HUDEP-2 (cell line): ENCODE measurements at regions not wholly inside any gene's neighbourhood (a gene's known extent, or its start where the extent isn't known, plus 50 kb on each side); places are given as distances from the start of the nearest gene placed in this dataset.
"Not testable (repeated sequence)": the region's sequence is repeated elsewhere in the genome, so short reads cannot be mapped to it uniquely, and the experiment has no call there.

Experiments used
- DNase-seq, 76 experiments: peaks; one replicate each; lab custom pipeline; 2025; ENCODE audit not compliant: unreplicated experiment in 76 of 76; lab: John Stamatoyannopoulos, UW

DNA sequence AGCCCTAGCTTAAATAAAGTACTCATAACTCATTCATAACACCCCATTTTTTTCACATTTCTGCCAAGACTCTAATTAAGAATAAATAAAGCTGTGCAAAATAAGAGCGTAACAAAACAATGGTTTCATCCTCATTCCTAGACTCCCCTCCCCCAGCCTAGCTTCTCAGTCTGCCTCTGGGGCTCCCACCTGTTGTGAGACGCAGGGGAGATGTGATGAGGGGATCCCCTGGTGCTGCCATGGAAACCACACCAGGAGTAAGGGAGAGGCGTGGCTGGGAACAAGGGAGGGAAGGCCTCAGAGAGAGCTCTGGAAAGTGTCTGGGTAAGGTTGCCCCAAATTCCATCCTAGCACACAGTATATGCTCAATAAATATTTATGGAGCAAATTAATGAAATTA is 93.3 kb upstream of the USP29 start:
- no peak for DNase-seq

DNA sequence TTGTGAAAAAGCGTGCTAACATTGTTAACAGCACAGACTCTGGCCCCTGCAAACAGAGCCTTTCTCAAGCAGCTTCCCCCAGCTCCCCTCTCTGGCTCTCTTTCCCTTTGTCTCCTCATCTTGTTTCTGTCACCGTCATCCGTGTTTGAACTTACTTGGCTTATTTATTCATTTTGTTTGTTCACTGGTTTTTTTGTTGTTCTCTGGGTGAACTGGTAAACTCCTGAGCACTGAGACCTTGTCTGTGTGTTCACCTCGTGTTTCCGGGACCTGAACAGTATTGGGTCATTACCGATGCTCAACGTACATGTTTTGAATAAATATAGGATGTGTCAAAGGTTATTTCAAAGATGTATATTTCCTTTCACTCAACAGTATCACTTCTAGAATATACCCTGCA is 92.4 kb upstream of the USP29 start:
- no peak for DNase-seq

DNA sequence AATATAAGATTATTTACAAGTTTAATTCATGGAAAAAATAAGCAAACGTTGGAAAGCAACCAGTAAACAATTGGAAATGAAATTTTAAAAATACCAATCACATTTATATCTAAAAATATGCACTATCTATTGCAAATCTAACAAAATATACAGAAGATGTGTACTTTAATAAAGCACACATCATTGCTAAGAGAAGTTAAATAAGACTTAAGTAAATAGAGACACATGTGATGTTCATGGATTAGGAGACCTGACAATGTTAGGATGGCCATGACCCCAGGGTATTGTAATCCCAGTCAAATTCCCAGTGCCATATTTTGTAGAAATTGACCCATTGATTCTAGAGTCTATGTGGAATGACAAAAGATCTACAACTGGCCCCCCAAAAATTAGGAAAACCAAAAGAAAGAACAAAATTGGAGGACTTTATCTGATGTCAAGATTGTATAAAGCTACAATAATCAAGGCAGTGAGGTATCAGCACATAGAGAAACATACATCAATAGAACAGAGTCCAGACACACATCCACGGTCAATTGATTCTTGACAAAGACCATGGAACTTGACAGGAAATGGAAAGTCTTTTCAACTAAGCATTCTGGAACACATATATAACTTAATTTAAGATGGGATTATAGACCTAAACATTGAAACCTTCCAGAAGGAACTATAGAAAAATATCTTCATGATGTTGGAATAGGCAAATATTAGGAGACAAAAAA is 90.8 kb upstream of the USP29 start:
- no peak for DNase-seq

DNA sequence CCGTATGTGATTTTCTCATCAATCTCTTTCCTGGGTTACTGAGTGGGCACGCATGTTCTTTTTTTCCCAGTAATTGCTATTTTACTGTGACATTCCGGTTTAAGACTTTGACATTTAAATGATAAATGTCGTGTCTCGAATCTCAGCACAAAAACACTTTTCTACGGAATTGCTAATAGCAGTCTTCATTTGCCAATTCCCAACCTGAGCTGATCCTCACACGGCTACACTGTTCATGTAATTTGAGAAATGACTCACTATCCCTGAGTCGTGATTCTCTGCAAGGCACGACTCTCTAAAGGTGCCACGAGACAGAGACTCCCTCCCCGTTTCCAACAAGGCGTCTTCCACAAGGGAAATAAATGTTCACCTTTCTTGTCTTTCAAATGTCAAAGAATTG is 88.7 kb upstream of the USP29 start:
- DNase-seq, result no peak

DNA sequence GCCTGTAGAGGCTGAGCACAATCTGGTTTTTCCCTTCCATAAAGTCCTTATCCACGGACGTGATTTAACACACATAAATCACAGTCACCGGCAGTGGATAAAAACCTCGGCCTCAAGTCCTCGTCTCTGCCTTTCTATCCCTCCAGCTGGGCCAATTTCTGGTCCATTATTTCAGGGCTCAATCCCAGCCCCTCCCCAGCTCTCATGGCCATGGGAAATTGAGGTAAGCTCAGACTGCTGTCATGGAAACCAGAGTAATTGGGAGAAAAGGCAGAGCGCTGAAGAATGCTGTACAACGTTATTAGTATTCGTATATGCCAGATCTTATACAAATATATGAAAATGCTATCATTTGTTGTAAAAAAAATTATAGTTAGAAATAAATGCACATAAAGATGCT is 86.2 kb upstream of the USP29 start:
- DNase-seq, result no peak

DNA sequence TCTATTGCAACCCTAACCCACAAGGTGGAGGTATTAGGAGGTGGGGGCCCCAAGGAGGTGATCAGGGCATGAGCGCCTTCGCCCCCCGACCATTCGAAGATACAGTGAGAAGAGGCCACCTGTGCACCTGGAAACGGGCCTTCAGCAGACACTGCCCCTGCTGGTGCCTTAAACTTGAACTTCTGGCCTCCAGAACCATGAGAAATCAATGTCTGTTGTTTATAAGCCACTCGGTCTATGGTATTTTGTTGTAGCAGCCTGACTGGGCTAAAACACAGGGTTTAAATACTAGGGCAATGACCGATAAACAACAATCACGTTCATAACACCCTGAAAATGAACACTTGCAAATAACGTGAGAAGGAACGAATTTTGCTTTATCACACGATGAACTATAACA is 85.2 kb upstream of the USP29 start:
- DNase-seq, result no peak

DNA sequence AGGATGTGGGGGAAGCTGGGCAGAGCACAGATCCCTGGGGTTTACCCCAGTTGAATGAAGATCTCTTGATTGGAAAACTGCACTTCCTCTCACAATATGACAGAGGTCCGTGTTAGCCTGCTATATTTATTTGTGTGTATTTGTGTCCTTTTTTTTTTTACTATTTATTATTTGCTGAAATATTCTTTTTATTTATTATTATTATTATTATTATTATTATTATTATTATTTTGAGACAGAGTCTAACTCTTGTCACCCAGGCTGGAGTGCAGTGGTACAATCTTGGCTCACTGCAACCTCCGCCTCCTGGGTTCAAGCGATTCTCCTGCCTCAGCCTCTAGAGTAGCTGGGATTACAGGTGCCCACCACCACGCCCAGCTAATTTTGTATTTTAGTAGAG is 84.0 kb upstream of the USP29 start:
- DNase-seq, result not testable (repeated sequence)

DNA sequence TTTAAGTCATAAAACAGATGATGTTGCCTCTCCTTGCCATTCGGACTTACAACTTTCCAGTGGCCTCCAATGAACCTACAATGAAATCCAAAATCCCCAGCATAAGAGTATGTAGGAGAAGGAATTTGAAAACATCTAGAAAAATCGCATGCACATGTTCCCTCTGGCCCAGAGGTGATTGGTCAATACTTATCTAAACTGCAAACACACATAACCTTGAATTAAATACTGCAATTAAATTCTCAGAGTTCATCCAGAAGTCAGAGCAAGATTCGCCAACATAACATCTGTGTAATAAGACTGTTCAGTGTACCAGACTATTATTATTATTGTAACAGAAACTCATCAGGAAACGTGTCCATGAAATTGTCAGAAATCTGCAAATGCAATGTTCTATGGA is 82.2 kb upstream of the USP29 start:
- no peak for DNase-seq

DNA sequence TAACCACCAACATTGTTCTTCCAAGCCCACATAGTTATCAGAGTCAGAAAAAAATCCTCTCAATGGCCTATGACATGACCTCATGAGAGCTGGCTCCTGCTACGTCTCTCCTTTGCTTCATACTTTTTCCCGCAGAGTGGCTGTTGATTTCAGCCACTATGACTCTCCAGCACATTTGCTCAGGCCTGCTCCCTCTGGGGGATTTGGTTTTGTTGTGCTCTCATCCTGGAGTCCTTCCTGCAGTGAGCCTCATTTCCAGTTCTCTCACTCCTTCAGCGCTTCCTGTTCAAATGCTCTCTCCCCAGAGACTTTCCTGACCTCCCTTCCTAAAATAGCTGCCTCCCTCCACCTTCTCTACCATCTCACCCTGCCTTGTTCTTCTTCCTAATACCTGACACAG is 72.0 kb upstream of the USP29 start:
- DNase-seq, result no peak

DNA sequence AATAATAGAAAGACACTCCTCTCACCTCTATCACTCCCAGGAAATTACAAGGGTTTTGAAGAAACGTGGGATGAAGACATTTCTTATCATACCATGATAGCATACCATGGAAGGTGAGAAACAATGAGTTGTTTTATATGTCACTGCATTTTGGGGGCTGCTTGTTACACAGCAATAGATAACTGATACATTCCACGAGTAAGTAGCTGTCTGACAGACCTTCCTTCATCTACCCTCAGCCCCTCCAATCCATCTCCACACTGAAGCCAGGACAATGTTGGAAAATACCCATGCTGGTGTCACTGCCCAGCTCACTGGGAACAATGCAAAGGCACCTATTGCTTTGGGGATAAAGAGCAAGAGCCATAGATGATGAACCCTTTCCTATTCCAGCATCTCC is 68.9 kb upstream of the USP29 start:
- DNase-seq, result no peak

DNA sequence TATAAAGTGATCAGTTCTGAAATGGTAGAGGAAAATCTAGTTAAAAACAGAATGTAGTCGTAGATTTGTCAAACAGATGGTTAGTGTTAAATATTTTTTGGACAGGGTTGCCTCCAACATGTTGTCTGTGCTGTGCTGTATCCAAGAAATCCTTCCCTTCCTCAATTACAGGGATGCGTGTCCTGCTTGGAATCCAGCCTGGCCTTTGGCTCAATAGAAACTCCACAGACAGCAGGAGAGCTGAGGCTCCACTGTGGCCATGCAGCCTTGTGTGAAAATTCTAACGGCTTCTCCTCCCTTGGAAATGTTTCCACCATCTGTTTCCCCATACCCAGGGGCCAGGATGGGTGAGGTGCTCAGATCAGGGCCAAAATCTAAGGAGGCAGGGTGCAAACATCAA is 67.7 kb upstream of the USP29 start:
- DNase-seq, result no peak

DNA sequence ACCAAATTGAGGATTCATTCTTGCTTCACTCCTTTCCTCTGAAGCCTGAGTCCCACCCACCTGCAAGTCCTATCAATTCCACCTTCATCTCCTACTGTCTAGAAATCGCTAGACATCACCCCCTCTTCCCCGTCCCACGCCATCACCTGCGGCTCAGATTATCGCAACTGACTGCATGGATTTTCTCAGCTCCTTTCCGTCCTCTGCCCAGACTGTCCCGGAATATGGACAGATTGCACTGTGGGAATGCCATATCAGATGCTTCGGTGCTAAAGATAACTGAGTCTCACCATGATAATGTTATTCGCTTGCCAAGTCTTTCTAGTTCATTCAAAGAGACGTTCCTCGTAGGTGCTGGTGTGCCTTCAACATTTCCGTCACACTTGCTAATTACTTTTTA is 66.4 kb upstream of the USP29 start:
- DNase-seq, result no peak

DNA sequence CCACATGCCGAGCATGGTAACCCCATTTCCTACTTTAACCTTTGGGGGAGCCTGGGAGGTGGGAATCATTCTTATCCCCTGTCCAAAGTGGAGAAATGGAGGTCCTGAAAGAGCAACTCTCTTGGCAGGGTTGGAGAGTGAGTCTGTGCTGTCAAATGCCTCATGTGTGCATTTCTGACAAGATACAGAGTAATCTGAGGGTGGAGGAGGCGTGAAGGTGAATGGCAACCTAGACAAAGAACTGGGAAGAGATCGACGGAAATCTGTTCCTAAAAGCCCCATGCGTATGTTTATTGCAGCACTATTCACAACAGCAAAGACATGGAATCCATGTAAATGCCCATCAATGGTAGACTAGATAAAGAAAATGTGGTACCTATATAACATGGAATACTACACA is 63.8 kb upstream of the USP29 start:
- DNase-seq, result no peak

DNA sequence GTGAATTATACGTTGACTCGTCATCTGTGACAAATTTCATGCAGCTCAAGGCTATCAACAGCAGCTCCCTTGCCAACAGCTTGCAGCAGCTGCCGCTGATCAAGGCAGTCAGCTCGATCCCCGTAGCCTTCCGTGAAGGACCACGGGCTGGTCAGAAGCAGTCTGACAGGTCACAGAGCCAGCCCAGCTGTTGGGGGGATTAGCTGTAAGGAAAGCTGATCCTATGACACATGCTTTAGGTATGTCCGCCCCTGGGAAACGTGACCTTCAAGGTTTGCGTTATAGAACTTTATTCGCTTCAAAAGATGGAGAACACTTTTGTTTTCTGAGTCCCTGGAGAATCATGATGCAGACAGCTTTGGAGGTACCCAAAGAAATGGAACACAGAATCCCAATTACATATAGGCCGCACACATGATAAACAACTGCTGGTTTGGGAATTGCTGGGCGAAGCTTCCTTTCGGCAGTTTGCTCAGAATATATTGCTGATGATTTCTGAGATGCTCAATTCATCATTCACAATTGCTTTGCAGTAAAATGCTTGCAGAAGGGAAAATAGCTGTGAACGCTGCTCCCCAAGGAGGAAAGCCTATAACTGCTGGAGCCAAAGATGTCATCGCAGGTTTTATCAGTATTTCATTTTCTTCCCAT is 62.6 kb upstream of the USP29 start:
- no peak for DNase-seq

DNA sequence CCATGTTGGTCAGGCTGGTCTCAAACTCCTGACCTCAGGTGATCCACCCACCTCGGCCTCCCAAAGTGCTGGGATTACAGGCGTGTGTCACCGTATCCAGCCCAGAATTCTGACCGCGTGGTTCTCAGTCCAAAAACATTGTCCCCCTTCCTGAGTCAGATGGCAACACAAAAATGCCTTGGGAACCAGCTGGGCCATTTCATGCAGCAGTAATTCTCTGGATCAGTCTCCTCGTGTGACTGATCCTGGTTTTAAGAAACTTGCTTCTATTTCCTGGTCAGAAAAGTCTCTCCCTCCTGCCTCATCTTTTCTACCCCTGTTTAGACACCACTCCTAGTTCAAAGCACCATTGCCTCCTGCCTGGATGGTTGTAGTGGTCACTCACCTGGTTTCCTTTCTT is 60.9 kb upstream of the USP29 start:
- DNase-seq, result no peak

DNA sequence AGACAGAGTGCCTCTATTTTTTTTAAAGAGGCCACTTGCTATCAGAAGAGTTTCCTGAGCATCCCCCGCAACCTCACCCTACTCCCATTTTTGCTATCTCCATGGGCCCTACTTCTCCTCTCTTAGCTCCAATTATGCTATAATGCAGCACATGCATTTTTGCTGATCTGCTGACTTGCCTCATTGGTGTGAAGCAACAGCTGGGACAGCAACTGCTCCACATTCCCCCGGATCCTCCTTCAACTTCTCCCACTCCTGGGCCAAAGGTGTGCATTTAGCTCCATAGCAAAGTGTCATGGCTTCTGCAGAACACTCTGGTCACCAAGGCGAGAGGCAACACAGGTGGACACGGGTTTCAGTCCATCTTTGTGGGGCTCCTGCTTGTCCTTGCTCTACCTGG is 56.7 kb upstream of the USP29 start:
- DNase-seq, result no peak

DNA sequence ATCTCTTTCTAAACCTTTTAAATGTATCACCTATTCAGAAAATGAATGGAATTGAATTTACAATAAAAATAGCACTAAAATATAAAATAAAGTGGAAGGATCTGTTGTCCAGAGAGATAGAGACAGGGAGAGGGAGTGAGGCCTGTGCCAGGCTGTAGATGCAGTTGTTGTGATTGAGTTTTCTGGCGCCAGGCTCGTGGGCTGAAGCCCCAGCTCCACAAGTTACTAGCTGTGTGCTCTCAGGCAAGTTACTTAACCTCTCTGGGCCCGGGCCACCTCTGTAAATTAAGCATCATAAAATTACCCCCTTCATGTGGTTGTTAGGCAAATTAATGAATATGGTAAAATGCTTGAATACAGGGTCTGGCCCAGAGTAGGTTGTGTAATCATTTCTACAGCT is 52.3 kb upstream of the USP29 start:
- DNase-seq, result no peak

DNA sequence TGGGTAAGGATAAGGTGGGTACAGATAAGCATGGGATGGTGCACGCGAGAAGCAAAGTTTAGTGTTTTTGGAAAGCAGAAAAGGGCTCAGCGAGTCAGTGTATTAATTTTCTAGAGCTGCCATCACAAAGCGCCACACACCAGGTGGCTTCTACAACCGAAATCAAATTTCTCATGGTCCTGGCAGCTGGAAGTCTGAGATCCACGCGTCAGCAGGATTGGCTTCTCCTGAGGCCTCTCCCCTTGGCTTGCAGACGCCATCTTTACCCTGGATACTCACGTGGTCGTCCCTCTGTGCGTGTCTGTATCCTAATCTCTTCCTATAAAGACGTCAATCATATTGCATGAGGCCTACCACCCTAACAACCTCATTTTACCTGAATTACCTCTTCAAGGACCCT is 51.5 kb upstream of the USP29 start:
- no peak for DNase-seq

DNA sequence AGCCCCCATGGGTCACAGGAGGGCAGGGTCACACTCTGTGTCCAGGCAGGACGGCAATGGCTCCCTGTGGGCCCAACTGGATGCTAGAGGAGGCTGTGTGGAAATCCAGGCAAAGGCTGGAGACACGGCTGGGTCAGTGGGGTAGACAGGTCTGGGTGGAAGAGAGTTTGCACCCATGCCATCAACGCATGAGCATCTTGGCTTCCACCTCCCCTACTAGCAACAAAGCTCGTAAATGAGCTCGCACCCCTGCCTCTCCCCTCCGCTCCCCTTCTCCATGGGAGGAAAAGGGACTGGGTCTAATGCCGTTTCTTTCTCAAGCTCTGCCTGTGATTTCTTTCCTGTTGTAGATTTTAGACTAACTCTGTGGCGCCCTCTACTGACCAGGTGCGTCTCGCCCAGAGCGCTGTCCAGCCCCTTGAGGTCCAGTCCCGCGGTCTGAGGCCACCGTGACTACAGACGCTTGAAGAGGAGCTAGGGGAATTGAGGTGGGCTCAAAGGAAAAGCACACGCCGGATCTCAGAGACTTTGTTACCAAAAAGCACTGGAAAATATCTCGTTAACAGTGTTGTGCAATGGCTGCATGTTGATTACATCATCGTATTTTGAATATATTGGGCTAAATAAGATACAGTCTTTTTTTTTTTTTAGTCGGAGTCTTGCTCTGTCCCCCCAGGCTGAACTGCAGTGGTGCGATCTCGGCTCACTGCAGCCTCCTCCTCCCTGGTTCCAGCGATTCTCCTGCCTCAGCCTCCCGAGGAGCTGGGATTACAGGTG is 50.7 kb upstream of the USP29 start:
- peak in 1 of 76 experiments; percentile 2 for DNase-seq
